Neural cell (in vitro differentiated cells): ENCODE measurements at regions not wholly inside any gene's neighbourhood (a gene's known extent, or its start where the extent isn't known, plus 50 kb on each side); places are given as distances from the start of the nearest gene placed in this dataset.

Experiments
- H2AFZ ChIP-seq: fragments of 200-600, 300-800 bp; sonication (generic), shearing (Covaris generic); 2 replicates; pipeline ENCODE4 v1.6.0; 2014; ENCODE audit warnings: low read depth, mild to moderate bottlenecking, antibody characterized with exemption, low read length, moderate library complexity
- H3F3A ChIP-seq: fragments of 200-600 bp; shearing (Covaris generic); 2 replicates; pipeline ENCODE4 v1.6.1; 2016; ENCODE audit warnings: mild to moderate bottlenecking, moderate library complexity, mixed read lengths, antibody characterized with exemption, low read length; ENCODE audit not compliant: insufficient read depth, poor library complexity, severe bottlenecking
- H3K27ac ChIP-seq: fragments of 200-600, 300-800 bp; sonication (generic), shearing (Covaris generic); 2 replicates; pipeline ENCODE4 v1.5.1; 2014; ENCODE audit warnings: mild to moderate bottlenecking, low read length, moderate library complexity
- H3K27me3 ChIP-seq: fragments of 300-800, 200-600 bp; sonication (generic), shearing (Covaris generic); 2 replicates; pipeline ENCODE4 v1.6.0; 2014; ENCODE audit warnings: mild to moderate bottlenecking, low read depth, low read length, moderate library complexity; ENCODE audit not compliant: insufficient read depth
- H3K36me3 ChIP-seq: fragments of 300-800, 200-600 bp; sonication (generic), shearing (Covaris generic); 2 replicates; pipeline ENCODE4 v1.5.1; 2014; ENCODE audit warnings: mild to moderate bottlenecking, antibody characterized with exemption, low read length, moderate library complexity; ENCODE audit not compliant: insufficient read depth
- H3K4me2 ChIP-seq: fragments of 300-800, 200-600 bp; sonication (generic), shearing (Covaris generic); 2 replicates; pipeline ENCODE4 v1.6.0; 2014; ENCODE audit warnings: mild to moderate bottlenecking, low read length
- H3K4me3 ChIP-seq: fragments of 300-800, 200-600 bp; sonication (generic), shearing (Covaris generic); 2 replicates; pipeline ENCODE4 v1.5.1; 2014; ENCODE audit warnings: mild to moderate bottlenecking, low read length, moderate library complexity
- H3K79me2 ChIP-seq: fragments of 200-600 bp; shearing (Covaris generic); replicated peaks from 2 replicates; pipeline ENCODE4 v1.6.0; 2014; ENCODE audit warnings: mild to moderate bottlenecking, low read length, moderate library complexity; ENCODE audit not compliant: insufficient read depth
- H3K9ac ChIP-seq: fragments of 300-800, 200-600 bp; sonication (generic), shearing (Covaris generic); 2 replicates; pipeline ENCODE4 v1.6.1; 2016; ENCODE audit warnings: mild to moderate bottlenecking, low read length, mixed read lengths
- H3K9me2 ChIP-seq: fragments of 200-600 bp; shearing (Covaris generic); 2 replicates; pipeline ENCODE4 v1.6.1; 2016; ENCODE audit warnings: mild to moderate bottlenecking, low read length, mixed read lengths; ENCODE audit not compliant: insufficient read depth
- H3K9me3 ChIP-seq: fragments of 200-600, 300-800 bp; sonication (generic), shearing (Covaris generic); 2 replicates; pipeline ENCODE4 v1.6.1; 2016; ENCODE audit warnings: mild to moderate bottlenecking, mixed run types, low read length, moderate library complexity, mixed read lengths
- H4K20me1 ChIP-seq: fragments of 200-600 bp; shearing (Covaris generic); 2 replicates; pipeline ENCODE4 v1.6.1; 2016; ENCODE audit warnings: mild to moderate bottlenecking, mixed run types; ENCODE audit not compliant: insufficient read depth
- EP300 ChIP-seq: fragments of 450-650 bp; conservative IDR thresholded peaks from 2 replicates; pipeline ENCODE4 v1.6.1; 2014; ENCODE audit warnings: antibody characterized with exemption, mild to moderate bottlenecking, moderate library complexity; ENCODE audit not compliant: poor library complexity, severe bottlenecking
- EZH2 ChIP-seq: fragments of 200-600, 300-800 bp; shearing (Covaris generic), sonication (generic); IDR thresholded peaks from 2 replicates; pipeline ENCODE4 v1.6.1; 2014; ENCODE audit warnings: antibody characterized with exemption, low read length, borderline replicate concordance, mild to moderate bottlenecking; ENCODE audit not compliant: insufficient read depth, poor library complexity, severe bottlenecking
- MXI1 ChIP-seq: fragments of 450-650 bp; conservative IDR thresholded peaks from 2 replicates; pipeline ENCODE4 v1.6.1; 2014; ENCODE audit warnings: antibody characterized with exemption, mild to moderate bottlenecking; ENCODE audit not compliant: poor library complexity, severe bottlenecking
- POLR2AphosphoS5 ChIP-seq: IDR thresholded peaks from 2 replicates; pipeline ENCODE4 v1.6.1; 2012
- RAD21 ChIP-seq: fragments of 450-650 bp; conservative IDR thresholded peaks from 2 replicates; pipeline ENCODE4 v1.6.1; 2014; ENCODE audit warnings: antibody characterized with exemption, mild to moderate bottlenecking, moderate library complexity
- SMC3 ChIP-seq: fragments of 450-650 bp; conservative IDR thresholded peaks from 2 replicates; pipeline ENCODE4 v1.6.1; 2014; ENCODE audit warnings: antibody characterized with exemption, mild to moderate bottlenecking, moderate library complexity; ENCODE audit not compliant: poor library complexity
- TAF1 ChIP-seq: IDR thresholded peaks from 2 replicates; pipeline ENCODE4 v1.6.1; 2012; ENCODE audit warnings: low read depth
- TF ChIP-seq, protein P1 (sequence below): fragments of 450-650 bp; IDR thresholded peaks from 2 replicates; pipeline ENCODE4 v1.5.1; 2014; ENCODE audit warnings: antibody characterized with exemption, mild to moderate bottlenecking, moderate library complexity; ENCODE audit not compliant: poor library complexity, severe bottlenecking
- TF ChIP-seq, protein P2 (sequence below): IDR thresholded peaks from 2 replicates; pipeline ENCODE4 v1.6.1; 2012; ENCODE audit warnings: borderline replicate concordance

DNA sequence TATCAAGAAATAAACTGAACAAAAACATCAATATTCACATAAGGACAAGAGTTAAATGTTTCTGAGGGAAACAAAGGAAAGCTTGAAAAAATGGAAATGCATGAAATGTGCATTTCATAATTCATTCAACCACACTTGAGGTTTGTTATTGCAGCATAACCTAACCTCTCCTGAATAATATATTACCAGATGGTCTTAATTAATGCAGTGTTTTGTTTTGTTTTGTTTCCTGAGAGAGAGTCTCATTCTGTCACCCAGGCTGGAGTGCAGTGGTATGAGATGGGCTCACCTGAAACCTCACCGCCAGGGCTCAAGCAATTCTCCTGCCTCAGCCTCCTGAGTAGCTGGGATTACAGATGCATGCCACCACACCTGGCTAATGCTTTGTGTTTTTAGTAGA lies 139.9 kb upstream of the PIEZO2 start:
- no peaks in the 10 kb centered on the region for H3K9me3 ChIP-seq
- no peaks in the 10 kb centered on the region for H3K9me2 ChIP-seq
- H3K27ac ChIP-seq, result no peak overlapping the region
- TF ChIP-seq, protein P1, sequence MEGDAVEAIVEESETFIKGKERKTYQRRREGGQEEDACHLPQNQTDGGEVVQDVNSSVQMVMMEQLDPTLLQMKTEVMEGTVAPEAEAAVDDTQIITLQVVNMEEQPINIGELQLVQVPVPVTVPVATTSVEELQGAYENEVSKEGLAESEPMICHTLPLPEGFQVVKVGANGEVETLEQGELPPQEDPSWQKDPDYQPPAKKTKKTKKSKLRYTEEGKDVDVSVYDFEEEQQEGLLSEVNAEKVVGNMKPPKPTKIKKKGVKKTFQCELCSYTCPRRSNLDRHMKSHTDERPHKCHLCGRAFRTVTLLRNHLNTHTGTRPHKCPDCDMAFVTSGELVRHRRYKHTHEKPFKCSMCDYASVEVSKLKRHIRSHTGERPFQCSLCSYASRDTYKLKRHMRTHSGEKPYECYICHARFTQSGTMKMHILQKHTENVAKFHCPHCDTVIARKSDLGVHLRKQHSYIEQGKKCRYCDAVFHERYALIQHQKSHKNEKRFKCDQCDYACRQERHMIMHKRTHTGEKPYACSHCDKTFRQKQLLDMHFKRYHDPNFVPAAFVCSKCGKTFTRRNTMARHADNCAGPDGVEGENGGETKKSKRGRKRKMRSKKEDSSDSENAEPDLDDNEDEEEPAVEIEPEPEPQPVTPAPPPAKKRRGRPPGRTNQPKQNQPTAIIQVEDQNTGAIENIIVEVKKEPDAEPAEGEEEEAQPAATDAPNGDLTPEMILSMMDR, result no peak
- TF ChIP-seq TAF1 (no peak), EZH2 (no peak), RAD21 (no peak), SMC3 (no peak), MXI1 (no peak), EP300 (no peak)
- TF ChIP-seq, protein P2, sequence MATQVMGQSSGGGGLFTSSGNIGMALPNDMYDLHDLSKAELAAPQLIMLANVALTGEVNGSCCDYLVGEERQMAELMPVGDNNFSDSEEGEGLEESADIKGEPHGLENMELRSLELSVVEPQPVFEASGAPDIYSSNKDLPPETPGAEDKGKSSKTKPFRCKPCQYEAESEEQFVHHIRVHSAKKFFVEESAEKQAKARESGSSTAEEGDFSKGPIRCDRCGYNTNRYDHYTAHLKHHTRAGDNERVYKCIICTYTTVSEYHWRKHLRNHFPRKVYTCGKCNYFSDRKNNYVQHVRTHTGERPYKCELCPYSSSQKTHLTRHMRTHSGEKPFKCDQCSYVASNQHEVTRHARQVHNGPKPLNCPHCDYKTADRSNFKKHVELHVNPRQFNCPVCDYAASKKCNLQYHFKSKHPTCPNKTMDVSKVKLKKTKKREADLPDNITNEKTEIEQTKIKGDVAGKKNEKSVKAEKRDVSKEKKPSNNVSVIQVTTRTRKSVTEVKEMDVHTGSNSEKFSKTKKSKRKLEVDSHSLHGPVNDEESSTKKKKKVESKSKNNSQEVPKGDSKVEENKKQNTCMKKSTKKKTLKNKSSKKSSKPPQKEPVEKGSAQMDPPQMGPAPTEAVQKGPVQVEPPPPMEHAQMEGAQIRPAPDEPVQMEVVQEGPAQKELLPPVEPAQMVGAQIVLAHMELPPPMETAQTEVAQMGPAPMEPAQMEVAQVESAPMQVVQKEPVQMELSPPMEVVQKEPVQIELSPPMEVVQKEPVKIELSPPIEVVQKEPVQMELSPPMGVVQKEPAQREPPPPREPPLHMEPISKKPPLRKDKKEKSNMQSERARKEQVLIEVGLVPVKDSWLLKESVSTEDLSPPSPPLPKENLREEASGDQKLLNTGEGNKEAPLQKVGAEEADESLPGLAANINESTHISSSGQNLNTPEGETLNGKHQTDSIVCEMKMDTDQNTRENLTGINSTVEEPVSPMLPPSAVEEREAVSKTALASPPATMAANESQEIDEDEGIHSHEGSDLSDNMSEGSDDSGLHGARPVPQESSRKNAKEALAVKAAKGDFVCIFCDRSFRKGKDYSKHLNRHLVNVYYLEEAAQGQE, result no peak
- H3K9ac ChIP-seq, result no peak overlapping the region
- no peaks in the 10 kb centered on the region for H3F3A ChIP-seq
- no peaks in the 10 kb centered on the region for H3K79me2 ChIP-seq
- H3K27me3 ChIP-seq, result no peaks in the 10 kb centered on the region
- no peaks in the 10 kb centered on the region for H3K36me3 ChIP-seq
- no peak overlapping the region for H3K4me3 ChIP-seq
- H4K20me1 ChIP-seq, result no peaks in the 10 kb centered on the region
- H3K4me2 ChIP-seq, result no peak overlapping the region
- no peak overlapping the region for H2AFZ ChIP-seq

DNA sequence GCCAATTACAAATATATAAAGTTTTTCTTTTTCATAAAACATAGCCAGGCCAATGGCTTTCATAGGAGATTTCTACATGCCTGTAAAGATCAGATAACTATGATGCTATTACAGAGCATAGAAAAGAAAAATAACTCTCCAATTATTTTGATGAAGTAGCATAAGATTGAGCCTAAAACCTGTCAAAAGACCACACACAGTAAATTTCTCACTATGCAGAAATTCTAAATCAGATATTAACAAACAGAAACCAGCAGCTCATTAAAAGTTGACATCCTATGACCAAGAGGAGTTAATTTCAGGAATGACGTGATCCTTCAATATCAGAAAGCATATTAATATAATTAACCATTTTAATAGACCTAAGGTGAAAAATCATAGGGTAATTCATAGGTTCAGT lies 139.0 kb upstream of the PIEZO2 start:
- Histone ChIP-seq H3K36me3 (no peaks in the 10 kb centered on the region), H3K9me3 (no peaks in the 10 kb centered on the region), H3K9me2 (no peaks in the 10 kb centered on the region), H3F3A (no peaks in the 10 kb centered on the region), H3K9ac (no peak overlapping the region), H3K4me3 (no peak overlapping the region), H3K27ac (no peak overlapping the region), H3K4me2 (no peak overlapping the region), H4K20me1 (no peaks in the 10 kb centered on the region), H3K27me3 (no peaks in the 10 kb centered on the region), H2AFZ (no peak overlapping the region), H3K79me2 (no peaks in the 10 kb centered on the region)
- TF ChIP-seq EZH2 (no peak), TAF1 (no peak), SMC3 (no peak), RAD21 (no peak), POLR2AphosphoS5 (no peak), MXI1 (no peak), EP300 (no peak)
- TF ChIP-seq, protein P1, result no peak
- TF ChIP-seq, protein P2, result no peak
